ENCODE measurements at regions not wholly inside any gene's neighbourhood (a gene's known extent, or its start where the extent isn't known, plus 50 kb on each side); places are given as distances from the start of the nearest gene placed in this dataset.

- intact Hi-C loops (cut with DNase I), result no loop called here
- no peak for TF ChIP-seq CTCF (IDR thresholded peaks at IDR 0.05)
- H3K4me1 ChIP-seq, result no peaks in the 10 kb centered on the region
Observed at GRCh38 chr10:33733058-33733457, 398.6 kb upstream of the NRP1 start.

GRCh38 chr10:33732161-33732680, 397.8 kb upstream of the NRP1 start:
- Histone ChIP-seq H3K27me3 (no peaks in the 10 kb centered on the region), H3K9me3 (no peaks in the 10 kb centered on the region), H3K27ac (no peak overlapping the region), H3K36me3 (no peaks in the 10 kb centered on the region), H3K4me1 (no peaks in the 10 kb centered on the region), H3K4me3 (no peak overlapping the region)
- no peak for DNase-seq (ENCODE audit: low spot score in 2 of 2)
- no peak for TF ChIP-seq CTCF (IDR thresholded peaks at IDR 0.05)
- intact Hi-C loops (cut with DNase I), result no loop called here

More at GRCh38 chr10:33733058-33733457, 398.6 kb upstream of the NRP1 start:
- no peak overlapping the region for H3K27ac ChIP-seq
- H3K4me3 ChIP-seq, result no peak overlapping the region
- no peaks in the 10 kb centered on the region for H3K9me3 ChIP-seq
- H3K27me3 ChIP-seq, result no peaks in the 10 kb centered on the region
- H3K36me3 ChIP-seq, result no peaks in the 10 kb centered on the region
- DNase-seq (ENCODE audit: low spot score in 2 of 2), result no peak

GRCh38 chr10:33731322-33731721, 396.9 kb upstream of the NRP1 start:
- intact Hi-C loops (cut with DNase I), result no loop called here
- TF ChIP-seq CTCF (IDR thresholded peaks at IDR 0.05), result no peak
- Histone ChIP-seq H3K4me1 (no peaks in the 10 kb centered on the region), H3K27me3 (no peaks in the 10 kb centered on the region), H3K9me3 (no peaks in the 10 kb centered on the region), H3K4me3 (no peak overlapping the region), H3K27ac (no peak overlapping the region), H3K36me3 (no peaks in the 10 kb centered on the region)
- DNase-seq (ENCODE audit: low spot score in 2 of 2), result no peak

- TF ChIP-seq CTCF (IDR thresholded peaks at IDR 0.05), result no peak
- Histone ChIP-seq H3K27ac (no peak overlapping the region), H3K4me1 (no peaks in the 10 kb centered on the region), H3K4me3 (no peak overlapping the region), H3K36me3 (no peaks in the 10 kb centered on the region), H3K9me3 (no peaks in the 10 kb centered on the region), H3K27me3 (no peaks in the 10 kb centered on the region)
- DNase-seq (ENCODE audit: low spot score in 2 of 2), result no peak
- intact Hi-C loops (cut with DNase I), result no loop called here
Observed at GRCh38 chr10:33725430-33725829, 391.0 kb upstream of the NRP1 start.

- no peaks in the 10 kb centered on the region for H3K9me3 ChIP-seq
- H3K4me3 ChIP-seq, result no peak overlapping the region
- H3K27me3 ChIP-seq, result no peaks in the 10 kb centered on the region
- intact Hi-C loops (cut with DNase I), result no loop called here
- no peak for DNase-seq (ENCODE audit: low spot score in 2 of 2)
- H3K27ac ChIP-seq, result no peak overlapping the region
- peaks cover 0 to 4% of the 10 kb centered on the region in 2 donors for H3K4me1 ChIP-seq
- no peaks in the 10 kb centered on the region for H3K36me3 ChIP-seq
- TF ChIP-seq CTCF (IDR thresholded peaks at IDR 0.05), result no peak
Observed at GRCh38 chr10:33723181-33723580, 388.7 kb upstream of the NRP1 start.

- Histone ChIP-seq H3K36me3 (no peaks in the 10 kb centered on the region), H3K9me3 (no peaks in the 10 kb centered on the region), H3K4me1 (peaks cover 0 to 4% of the 10 kb centered on the region in 2 donors), H3K4me3 (no peak overlapping the region), H3K27me3 (no peaks in the 10 kb centered on the region), H3K27ac (no peak overlapping the region)
- no peak for DNase-seq (ENCODE audit: low spot score in 2 of 2)
- TF ChIP-seq CTCF (IDR thresholded peaks at IDR 0.05), result no peak
- intact Hi-C loops (cut with DNase I), result no loop called here
Observed at GRCh38 chr10:33722067-33722466, 387.6 kb upstream of the NRP1 start.

Measured in ascending aorta (tissue), 2 donors.